ENCODE measurements at regions not wholly inside any gene's neighbourhood (a gene's known extent, or its start where the extent isn't known, plus 50 kb on each side); places are given as distances from the start of the nearest gene placed in this dataset.

- no peak for TF ChIP-seq POLR2A (IDR thresholded peaks at IDR 0.05)
- no peak for TF ChIP-seq CTCF (IDR thresholded peaks at IDR 0.05)
Observed at GRCh38 chr2:220466251-220466691, 838.8 kb downstream of the SLC4A3 start.
